Activated CD8-positive, alpha-beta memory T cell treated with anti-CD3 and anti-CD28 coated beads, Interleukin-2, amount 10 ng/mL, durations not matched to agents 7 days and 5 days (primary cell): ENCODE measurements at regions not wholly inside any gene's neighbourhood (a gene's known extent, or its start where the extent isn't known, plus 50 kb on each side); places are given as distances from the start of the nearest gene placed in this dataset.

Source experiments
- ATAC-seq: fragments of 150-1000 bp; cut with Tn5 transposase; one replicate; pipeline ENCODE4 v1.10.0; 2021; ENCODE audit warnings: moderate library complexity
- CTCF ChIA-PET: fragments of 350-600 bp; sonication (Branson Sonifier 250); formaldehyde crosslinking; loops from one replicate; lab custom pipeline; 2021; ENCODE audit warnings: antibody characterized with exemption; lab: Charles Lee
- DNase-seq: peaks from one replicate; pipeline ENCODE4 v3.0.0-alpha.2; 2020
- H3K27ac Mint-ChIP-seq: one replicate; pipeline ENCODE4 v1.8.0; 2021; ENCODE audit warnings: mild to moderate bottlenecking, mixed read lengths
- H3K27me3 Mint-ChIP-seq: one replicate; pipeline ENCODE4 v1.8.0; 2021; ENCODE audit warnings: mixed read lengths
- H3K36me3 Mint-ChIP-seq: one replicate; pipeline ENCODE4 v1.8.0; 2021; ENCODE audit warnings: mild to moderate bottlenecking, mixed read lengths
- H3K4me1 Mint-ChIP-seq: one replicate; pipeline ENCODE4 v1.8.0; 2021; ENCODE audit warnings: mixed read lengths
- H3K4me3 Mint-ChIP-seq: one replicate; pipeline ENCODE4 v1.8.0; 2021; ENCODE audit warnings: mild to moderate bottlenecking, moderate library complexity, mixed read lengths
- H3K9me3 Mint-ChIP-seq: one replicate; pipeline ENCODE4 v1.8.0; 2022; ENCODE audit warnings: low read depth, mixed read lengths

DNA sequence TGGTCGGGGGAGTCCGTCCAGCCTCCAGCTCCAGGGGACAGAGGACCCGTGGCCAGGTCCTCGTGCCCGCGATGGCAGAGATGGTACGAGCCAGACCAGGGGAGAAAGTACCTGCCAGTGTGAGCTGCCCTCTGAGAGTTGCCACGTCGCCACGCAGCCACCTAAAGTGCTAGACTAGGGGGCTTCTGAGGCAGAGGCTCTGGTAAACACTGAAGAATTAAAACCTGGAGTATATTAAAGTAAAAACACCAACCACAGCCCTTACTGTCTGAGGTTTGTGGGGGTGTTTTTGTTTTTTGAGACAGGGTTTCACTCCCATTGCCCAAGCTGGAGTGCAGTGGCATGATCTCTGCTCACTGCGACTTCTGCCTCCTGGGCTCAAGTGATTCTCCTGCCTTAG, 60.1 kb upstream of the SORCS2 start:
- H3K9me3 Mint-ChIP-seq: peaks cover 2% of the 10 kb centered on the region
- H3K27me3 Mint-ChIP-seq: no peaks in the 10 kb centered on the region
- no peaks in the 10 kb centered on the region for H3K4me1 Mint-ChIP-seq
- DNase-seq: no peak
- no peak overlapping the region for H3K4me3 Mint-ChIP-seq
- H3K27ac Mint-ChIP-seq: no peak overlapping the region
- ATAC-seq: peak; percentile 44
- H3K36me3 Mint-ChIP-seq: no peaks in the 10 kb centered on the region
- CTCF ChIA-PET: no interaction called here

DNA sequence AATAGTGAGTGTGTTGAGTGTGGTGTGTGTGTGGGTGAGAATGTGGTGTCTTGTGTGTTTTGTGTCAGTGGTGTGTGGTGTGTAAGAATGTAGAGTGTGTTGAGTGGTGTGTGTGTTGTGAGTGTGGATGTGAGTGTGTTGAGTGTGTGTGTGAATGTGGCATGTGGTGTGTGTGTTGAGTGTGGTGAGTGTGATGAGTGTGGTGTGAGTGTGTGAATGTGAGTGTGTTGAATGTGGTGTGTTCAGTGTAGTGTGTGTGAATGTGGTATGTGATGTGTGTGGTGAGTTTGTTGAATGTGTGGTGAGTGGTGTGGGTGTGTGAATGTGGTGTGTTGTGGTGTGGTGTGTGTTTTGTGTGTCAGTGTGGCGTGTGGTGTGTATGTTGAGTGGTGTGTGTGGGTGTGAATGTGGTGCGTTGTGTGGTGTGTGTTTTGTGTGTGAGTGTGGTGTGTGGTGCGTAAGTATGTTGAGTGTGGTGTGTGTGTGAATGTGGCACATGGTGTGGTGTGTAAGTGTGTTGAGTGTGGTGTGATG, 60.8 kb upstream of the SORCS2 start:
- CTCF ChIA-PET: no interaction called here
- Mint-ChIP-seq H3K36me3 (no peaks in the 10 kb centered on the region), H3K27ac (no peak overlapping the region), H3K4me1 (no peaks in the 10 kb centered on the region), H3K9me3 (peaks cover 2% of the 10 kb centered on the region), H3K27me3 (no peaks in the 10 kb centered on the region), H3K4me3 (no peak overlapping the region)
- DNase-seq (no peak), ATAC-seq (no peak)

DNA sequence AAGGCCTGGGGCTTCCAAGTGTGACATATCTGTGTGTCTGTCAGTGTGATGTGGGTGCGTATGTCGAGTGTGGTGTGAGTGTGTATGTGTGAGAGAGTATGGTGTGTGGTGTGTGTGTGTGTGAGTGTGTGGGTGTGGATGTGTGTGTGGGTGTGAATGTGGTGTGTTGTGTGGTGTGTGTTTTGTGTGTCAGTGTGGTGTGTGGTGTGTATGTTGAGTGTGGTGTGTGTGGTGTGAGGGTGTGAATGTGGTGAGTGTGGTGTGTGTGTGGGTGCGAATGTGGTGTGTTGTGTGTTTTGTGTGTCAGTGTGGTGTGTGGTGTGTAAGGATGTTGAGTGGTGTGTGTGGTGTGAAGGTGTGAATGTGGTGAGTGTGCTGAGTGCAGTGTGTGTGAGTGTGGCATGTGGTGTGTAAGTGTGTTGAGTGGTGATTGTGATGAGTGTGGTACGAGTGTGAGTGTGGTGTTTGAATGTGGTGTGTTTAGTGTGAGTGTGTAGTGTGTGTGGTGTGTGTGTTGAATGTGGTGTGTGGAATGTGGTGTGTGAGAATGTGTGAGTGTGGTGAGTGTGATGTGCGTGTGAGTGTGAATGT, 61.6 kb upstream of the SORCS2 start:
- ATAC-seq (no peak), DNase-seq (no peak)
- H3K27ac Mint-ChIP-seq: no peak overlapping the region
- peaks cover 2% of the 10 kb centered on the region for H3K9me3 Mint-ChIP-seq
- no peak overlapping the region for H3K4me3 Mint-ChIP-seq
- H3K4me1 Mint-ChIP-seq: no peaks in the 10 kb centered on the region
- CTCF ChIA-PET: no interaction called here
- H3K27me3 Mint-ChIP-seq: no peaks in the 10 kb centered on the region
- H3K36me3 Mint-ChIP-seq: no peaks in the 10 kb centered on the region

DNA sequence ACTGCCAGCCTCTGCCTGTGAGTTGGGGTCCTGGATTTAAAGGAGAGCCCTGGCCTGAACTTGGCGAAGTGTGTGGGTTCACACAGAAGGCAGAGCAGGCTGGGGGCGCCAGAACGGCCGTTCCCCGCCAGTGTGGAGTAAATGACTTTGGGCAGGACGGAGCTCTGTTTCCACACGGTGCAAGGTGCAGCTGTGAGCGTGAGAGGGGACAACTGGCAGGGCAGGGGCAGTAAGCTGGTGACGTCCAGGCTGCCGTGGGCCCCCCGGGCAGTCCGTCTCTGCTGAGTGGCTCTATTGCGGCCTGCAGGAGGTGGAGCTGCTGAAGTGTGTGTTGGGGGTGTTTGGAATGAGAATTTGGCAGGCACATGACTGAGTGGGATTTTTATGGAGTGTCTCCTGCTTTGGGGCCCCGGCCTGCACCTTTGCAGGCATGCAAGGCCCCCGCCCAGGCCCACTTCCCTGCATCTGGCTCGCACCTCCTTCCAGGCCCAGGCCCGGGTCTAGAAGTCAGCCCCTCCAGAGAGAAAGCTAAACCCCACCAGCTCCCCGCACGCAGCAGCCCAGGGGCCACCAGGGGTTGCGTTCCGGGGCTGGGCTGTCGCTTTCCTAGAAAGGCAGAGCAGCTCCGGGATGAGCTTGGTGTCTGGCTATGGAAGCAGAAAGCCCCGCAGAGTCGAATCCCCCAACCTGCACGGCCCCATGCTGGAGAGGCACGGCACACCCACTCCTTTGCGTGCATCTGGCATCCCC, 62.2 kb upstream of the GRPEL1 start:
- ATAC-seq: no peak
- Mint-ChIP-seq H3K9me3 (peaks cover 2% of the 10 kb centered on the region), H3K27ac (no peak overlapping the region), H3K4me3 (no peak overlapping the region), H3K27me3 (no peaks in the 10 kb centered on the region), H3K4me1 (no peaks in the 10 kb centered on the region), H3K36me3 (no peaks in the 10 kb centered on the region)
- DNase-seq: no peak
- CTCF ChIA-PET: no interaction called here

DNA sequence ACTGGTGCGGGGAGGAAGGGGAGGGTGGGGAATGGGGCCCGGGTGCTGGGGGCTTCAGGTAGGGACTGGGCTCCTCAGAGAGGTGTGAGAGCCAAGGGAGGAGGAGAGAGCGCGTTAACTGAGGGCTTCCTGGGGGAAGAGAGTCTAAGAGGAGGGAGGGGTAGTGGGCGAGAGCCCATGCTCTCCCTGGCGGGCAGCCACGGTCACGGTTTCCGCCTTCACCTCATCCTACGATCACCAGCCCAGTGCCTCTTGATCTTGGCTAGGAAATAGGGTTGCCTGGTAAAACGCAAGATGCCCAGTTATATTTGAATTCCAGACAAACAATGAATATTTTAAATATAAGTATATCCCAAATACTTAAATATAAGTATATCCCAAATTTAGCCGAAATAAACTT, 60.8 kb upstream of the GRPEL1 start:
- Mint-ChIP-seq H3K27ac (no peak overlapping the region), H3K4me3 (no peak overlapping the region), H3K4me1 (no peaks in the 10 kb centered on the region), H3K27me3 (no peaks in the 10 kb centered on the region), H3K9me3 (peaks cover 2% of the 10 kb centered on the region), H3K36me3 (no peaks in the 10 kb centered on the region)
- no peak for ATAC-seq
- CTCF ChIA-PET: no interaction called here
- no peak for DNase-seq

DNA sequence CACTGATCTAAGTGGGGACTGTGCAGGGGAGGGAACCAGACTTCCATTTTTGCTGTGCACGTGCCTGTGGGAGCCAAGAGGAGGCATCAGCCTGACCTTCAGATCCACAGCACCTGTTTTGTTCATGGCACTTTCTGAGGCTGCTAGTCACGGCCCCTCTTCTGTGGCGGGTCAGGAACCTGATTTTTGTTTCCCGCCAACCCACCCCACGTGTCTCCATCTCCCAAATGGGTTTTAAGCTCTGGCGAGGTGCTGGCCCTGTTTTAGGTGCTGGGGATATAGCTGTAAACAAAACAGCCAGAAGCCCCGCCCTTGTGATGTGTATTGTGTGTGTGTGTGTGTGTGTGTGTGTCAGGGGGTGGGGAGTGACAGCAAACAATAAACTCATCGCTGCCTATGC, 60.4 kb upstream of the GRPEL1 start:
- Mint-ChIP-seq H3K9me3 (peaks cover 2% of the 10 kb centered on the region), H3K36me3 (no peaks in the 10 kb centered on the region), H3K4me3 (no peak overlapping the region), H3K4me1 (no peaks in the 10 kb centered on the region), H3K27ac (no peak overlapping the region), H3K27me3 (no peaks in the 10 kb centered on the region)
- CTCF ChIA-PET: no interaction called here
- no peak for ATAC-seq
- no peak for DNase-seq

DNA sequence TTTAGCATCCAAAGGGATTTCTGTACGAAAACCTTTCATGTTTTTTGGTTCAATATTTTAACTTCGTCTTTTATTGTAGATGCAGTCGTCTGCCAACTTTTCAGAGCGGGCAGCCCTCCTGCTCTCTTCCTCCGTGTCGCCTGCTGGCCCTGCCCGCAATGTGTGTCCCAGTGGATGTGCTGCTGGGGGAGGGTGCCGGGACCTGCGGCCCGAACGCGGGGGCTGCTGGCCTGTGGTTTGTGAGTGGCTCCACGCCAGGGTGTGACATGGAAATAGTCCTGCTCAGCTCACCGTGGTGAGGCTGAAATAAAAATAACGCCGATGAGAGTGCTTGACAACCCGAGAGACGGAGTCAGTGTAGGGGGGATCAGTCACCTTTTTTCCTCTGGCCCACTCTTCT, 59.7 kb upstream of the GRPEL1 start:
- no peak overlapping the region for H3K27ac Mint-ChIP-seq
- H3K27me3 Mint-ChIP-seq: no peaks in the 10 kb centered on the region
- no peak for DNase-seq
- CTCF ChIA-PET: no interaction called here
- no peaks in the 10 kb centered on the region for H3K36me3 Mint-ChIP-seq
- no peak for ATAC-seq
- no peaks in the 10 kb centered on the region for H3K4me1 Mint-ChIP-seq
- no peak overlapping the region for H3K4me3 Mint-ChIP-seq
- no peaks in the 10 kb centered on the region for H3K9me3 Mint-ChIP-seq

DNA sequence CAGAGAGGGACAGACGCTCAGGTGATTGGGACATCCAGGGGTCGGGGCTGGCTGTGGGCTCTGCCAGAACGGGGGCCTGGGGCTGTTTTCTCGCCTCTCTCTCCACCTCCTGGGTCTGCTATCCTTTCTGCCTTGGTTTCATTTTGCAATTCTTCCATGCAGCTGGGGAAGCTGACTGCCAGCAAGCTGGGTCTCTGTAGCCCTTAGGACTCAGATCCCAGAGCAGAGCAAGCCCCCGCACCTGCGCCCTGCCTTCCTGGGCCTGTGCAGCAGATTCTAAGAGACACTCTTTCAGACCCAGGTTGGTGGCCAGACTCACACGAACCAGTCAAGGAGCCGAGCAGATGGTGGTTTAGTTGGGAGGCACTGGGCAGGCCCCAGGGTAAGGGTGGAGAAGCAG, 59.1 kb upstream of the GRPEL1 start:
- peaks cover 4% of the 10 kb centered on the region for H3K27me3 Mint-ChIP-seq
- CTCF ChIA-PET: no interaction called here
- no peak overlapping the region for H3K27ac Mint-ChIP-seq
- no peaks in the 10 kb centered on the region for H3K9me3 Mint-ChIP-seq
- ATAC-seq: no peak
- no peak overlapping the region for H3K4me3 Mint-ChIP-seq
- DNase-seq: no peak
- H3K36me3 Mint-ChIP-seq: no peaks in the 10 kb centered on the region
- H3K4me1 Mint-ChIP-seq: no peaks in the 10 kb centered on the region

DNA sequence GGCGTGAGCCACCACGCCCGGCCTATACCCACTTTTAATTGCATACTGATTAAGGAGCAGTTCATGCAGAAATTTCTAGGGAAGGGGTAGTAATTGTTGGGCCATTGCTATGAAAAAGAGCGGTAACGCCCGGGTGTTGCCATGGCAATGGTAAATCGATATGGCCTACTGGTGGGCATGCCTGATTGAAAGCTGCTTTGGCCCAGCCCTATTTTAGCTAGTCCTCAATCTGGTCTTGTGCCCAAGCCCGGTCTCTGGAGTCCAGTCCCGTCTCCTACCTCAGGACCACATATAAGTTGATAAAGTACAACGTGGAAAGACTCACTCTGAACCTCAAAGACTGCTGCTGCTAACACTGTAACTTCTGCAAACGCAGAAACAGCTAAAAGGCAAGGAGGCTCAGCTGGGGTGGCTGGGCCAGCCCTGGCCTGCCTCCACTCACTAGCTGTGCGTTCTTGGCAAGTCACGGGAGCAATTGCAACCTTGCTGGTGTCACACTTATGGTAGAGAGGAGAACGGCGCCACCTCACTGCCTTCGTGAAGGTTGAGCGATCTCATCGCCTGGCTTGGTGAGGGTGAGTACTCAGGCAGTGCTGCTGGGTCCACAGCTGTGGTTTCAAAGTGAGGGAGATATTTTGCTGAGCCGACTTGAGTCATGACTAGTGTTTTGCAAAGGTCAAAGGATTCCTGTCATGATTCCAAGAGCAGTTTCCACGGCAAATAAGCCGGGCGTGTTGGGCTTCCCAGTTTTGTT, 57.0 kb upstream of the GRPEL1 start:
- Mint-ChIP-seq H3K4me1 (no peaks in the 10 kb centered on the region), H3K27ac (no peak overlapping the region), H3K27me3 (peaks cover 6% of the 10 kb centered on the region), H3K4me3 (no peak overlapping the region), H3K36me3 (no peaks in the 10 kb centered on the region), H3K9me3 (no peaks in the 10 kb centered on the region)
- DNase-seq (no peak), ATAC-seq (no peak)
- CTCF ChIA-PET: no interaction called here

DNA sequence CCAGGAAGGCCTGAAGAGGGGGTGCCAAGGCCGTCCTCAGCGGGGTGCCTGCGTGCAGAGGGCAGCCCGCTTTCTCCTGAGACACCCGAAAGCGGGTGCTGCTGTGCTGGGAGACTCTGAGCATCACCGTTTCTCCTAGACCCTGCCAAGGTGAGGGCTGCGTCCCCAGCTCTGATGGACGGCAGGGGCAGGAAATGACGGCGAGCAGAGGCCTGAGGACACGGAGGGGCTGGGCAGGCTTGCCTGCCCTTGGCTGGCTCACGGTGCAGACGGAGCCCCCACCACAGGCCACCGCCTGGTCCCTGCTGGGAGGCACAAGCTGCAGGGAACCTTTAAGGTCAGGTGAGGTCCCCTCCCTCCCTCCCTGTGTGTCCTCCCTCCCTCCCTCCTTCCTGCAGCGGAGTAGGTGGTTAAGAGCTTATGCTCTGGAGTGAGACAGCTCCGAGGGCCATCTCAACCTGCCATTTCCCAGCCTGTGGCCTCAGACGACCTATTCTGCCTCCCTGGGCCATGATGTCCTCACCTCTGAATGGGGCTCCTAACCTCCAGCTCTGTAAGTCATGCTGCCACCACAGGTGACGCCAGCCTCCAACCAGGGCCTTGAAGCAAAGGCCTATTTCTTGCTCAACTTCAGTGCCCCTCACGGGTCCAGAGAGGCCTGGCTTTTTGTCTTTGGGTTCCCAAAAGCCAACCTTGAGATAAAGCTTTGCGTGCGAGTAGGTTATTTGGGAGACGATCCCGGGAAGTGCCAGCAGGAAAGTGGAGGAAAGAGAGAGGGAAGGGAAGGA, 54.2 kb upstream of the GRPEL1 start:
- CTCF ChIA-PET: no interaction called here
- peaks cover 11% of the 10 kb centered on the region for H3K27me3 Mint-ChIP-seq

DNA sequence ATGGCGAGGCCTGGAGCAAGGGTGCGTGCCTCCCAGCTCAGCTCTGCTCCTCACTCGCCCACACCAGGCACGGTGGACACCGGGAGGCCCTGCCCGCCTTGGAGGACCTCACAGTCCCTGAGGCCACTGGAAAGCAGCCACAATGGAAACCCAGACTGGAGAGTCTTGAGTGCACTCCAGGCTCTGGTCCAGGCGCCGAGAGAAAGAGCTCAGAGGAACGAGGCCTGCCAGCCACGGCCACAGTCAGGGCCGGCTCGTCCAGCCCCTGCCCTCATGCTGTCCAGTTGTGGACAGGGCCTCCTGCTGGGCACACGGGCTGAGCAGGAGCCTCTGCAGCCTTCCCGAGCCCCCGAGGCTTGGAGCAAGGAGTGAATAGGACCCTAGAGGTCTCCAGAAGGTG, 53.3 kb upstream of the GRPEL1 start:
- no peak overlapping the region for H3K27ac Mint-ChIP-seq
- H3K36me3 Mint-ChIP-seq: no peaks in the 10 kb centered on the region
- no peaks in the 10 kb centered on the region for H3K9me3 Mint-ChIP-seq
- H3K4me3 Mint-ChIP-seq: no peak overlapping the region
- H3K4me1 Mint-ChIP-seq: no peaks in the 10 kb centered on the region
- H3K27me3 Mint-ChIP-seq: peaks cover 11% of the 10 kb centered on the region
- ATAC-seq (no peak), DNase-seq (no peak)
- CTCF ChIA-PET: no interaction called here

More for the DNA sequence above, 54.2 kb upstream of the GRPEL1 start:
- Mint-ChIP-seq H3K4me3 (no peak overlapping the region), H3K27ac (no peak overlapping the region), H3K36me3 (no peaks in the 10 kb centered on the region), H3K4me1 (no peaks in the 10 kb centered on the region), H3K9me3 (no peaks in the 10 kb centered on the region)
- ATAC-seq: no peak
- no peak for DNase-seq

DNA sequence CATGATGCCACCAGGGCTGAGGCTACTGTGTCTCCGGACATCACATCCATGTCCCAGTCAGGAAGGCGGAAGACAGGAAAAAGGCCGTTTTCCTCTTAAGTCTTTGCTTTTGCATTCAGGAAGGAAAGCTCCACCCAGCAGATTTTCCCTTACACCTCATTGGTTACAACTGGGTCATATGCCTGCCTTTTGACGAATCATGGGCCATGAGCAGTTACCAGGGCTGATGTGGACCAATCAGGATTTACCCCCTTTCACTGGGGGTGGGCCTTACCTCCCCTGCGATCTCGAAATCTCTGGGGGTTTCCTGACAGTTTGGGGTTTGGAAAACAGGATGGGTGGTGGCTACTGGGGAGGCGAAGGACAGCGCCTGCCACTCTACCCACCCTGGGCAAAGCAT, 52.5 kb upstream of the GRPEL1 start:
- Mint-ChIP-seq H3K4me3 (no peak overlapping the region), H3K27ac (no peak overlapping the region), H3K36me3 (no peaks in the 10 kb centered on the region), H3K27me3 (peaks cover 11% of the 10 kb centered on the region), H3K9me3 (no peaks in the 10 kb centered on the region), H3K4me1 (no peaks in the 10 kb centered on the region)
- ATAC-seq (no peak), DNase-seq (no peak)
- CTCF ChIA-PET: no interaction called here

DNA sequence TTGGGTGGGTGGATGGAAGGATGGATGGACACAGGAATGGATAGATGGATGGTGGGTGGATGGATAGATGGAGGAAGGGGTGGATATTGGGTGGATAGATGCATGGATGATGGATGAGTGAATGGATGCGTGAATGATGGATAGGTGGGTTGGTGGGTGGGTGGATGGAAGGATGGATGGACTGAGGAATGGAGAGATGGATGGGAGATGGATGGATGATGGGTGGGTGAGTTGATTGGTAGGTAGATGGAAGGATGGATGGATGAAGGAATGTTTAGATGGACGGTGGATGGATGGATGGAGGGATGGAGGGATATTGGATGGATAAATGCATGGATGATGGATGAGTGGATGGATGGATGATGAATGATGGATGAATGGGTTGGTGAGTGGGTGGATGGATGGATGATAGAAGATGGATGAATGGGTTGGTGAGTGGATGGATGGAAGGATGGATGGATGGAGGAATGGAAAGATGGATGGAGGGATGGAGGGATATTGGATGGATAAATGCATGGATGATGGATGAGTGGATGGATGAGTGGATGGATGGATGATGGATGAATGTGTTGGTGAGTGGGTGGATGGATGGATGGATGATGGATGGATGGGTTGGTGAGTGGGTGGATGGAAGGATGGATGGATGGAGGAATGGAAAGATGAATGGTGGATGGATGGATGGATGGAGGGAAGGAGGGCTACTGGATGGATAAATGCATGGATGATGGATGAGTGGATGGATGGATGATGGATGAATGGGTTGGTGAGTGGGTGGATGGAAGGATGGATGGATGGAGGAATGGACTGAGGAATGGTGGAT, 50.4 kb upstream of the GRPEL1 start:
- Mint-ChIP-seq H3K9me3 (no peaks in the 10 kb centered on the region), H3K4me1 (no peaks in the 10 kb centered on the region), H3K27ac (no peak overlapping the region), H3K27me3 (peaks cover 11% of the 10 kb centered on the region), H3K36me3 (no peaks in the 10 kb centered on the region), H3K4me3 (no peak overlapping the region)
- CTCF ChIA-PET: no interaction called here
- DNase-seq (no peak), ATAC-seq (no peak)
